ENCODE measurements at regions not wholly inside any gene's neighbourhood (a gene's known extent, or its start where the extent isn't known, plus 50 kb on each side); places are given as distances from the start of the nearest gene placed in this dataset.

- TF ChIP-seq CTCF (IDR thresholded peaks at IDR 0.05): no peak
- no peak for TF ChIP-seq POLR2A (IDR thresholded peaks at IDR 0.05)
Observed at GRCh38 chr10:84696610-84697009, 368.2 kb downstream of the CCSER2 start.
